ENCODE measurements at regions not wholly inside any gene's neighbourhood (a gene's known extent, or its start where the extent isn't known, plus 50 kb on each side); places are given as distances from the start of the nearest gene placed in this dataset.

DNA sequence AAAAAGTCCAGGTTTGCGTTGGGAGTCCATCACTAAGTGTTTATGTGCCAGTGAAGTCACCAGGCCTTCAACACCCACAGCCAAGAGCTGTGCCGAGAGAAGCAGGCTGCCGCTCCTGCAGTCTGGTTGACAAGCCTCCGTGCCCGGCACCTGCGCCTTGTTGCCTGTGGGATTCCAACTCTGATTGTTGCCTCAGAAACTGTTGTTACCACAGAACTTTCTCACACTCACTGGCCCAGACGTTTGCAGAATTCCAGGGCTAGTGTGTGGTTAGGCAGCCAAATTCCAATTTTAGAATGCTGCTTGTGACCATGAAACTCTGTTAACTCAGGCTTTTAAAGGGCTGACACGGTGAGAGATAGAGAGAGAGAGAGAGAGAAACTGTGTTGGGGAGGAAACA is 119.5 kb upstream of the LIMCH1 start:
- H3K9me3 ChIP-seq (ENCODE audit: control insufficient read depth in 2 of 2, insufficient read depth in 1 of 2, low read depth in 1 of 2, low read length in 1 of 2) = no peaks in the 10 kb centered on the region
- 52 to 56% methylated on average over 8 of the region's 8 CpGs for WGBS, 2 donors
- no peak overlapping the region for H3K4me3 ChIP-seq (ENCODE audit: low read depth in 1 of 2, low read length in 2 of 2)
- H3K27ac ChIP-seq (ENCODE audit: low read depth in 2 of 2, low read length in 1 of 2) = peak overlapping the region in 1 of 2 donors; percentile 29
- no peaks in the 10 kb centered on the region for H3K27me3 ChIP-seq (ENCODE audit: control insufficient read depth in 1 of 2, insufficient read depth in 2 of 2, low read length in 2 of 2)
- no peaks in the 10 kb centered on the region for H3K4me1 ChIP-seq (ENCODE audit: control insufficient read depth in 2 of 2, insufficient read depth in 2 of 2, low read length in 1 of 2)
- H3K36me3 ChIP-seq (ENCODE audit: control insufficient read depth in 2 of 2, insufficient read depth in 2 of 2, low read length in 1 of 2) = no peaks in the 10 kb centered on the region

DNA sequence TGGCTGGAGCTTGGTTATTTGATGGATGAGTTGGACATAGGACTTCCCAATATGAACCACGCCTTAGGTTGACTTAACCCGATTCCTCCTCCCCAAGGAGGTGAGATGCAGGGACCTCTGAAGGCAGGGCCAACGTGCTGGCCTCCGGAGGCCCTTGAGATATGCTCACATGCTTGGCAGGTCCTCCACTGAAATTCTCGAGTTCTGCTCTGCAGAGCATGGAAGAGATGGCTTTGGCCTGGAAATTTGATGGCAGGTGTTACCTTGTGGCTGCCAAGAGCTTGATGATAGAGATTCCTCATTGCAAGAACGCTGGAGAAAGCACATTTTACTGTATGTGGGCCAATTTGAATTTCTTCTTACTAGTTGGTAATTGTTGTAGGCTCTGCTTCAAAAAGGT is 117.4 kb upstream of the LIMCH1 start:
- Histone ChIP-seq H3K9me3 (ENCODE audit: control insufficient read depth in 2 of 2, insufficient read depth in 1 of 2, low read depth in 1 of 2, low read length in 1 of 2) (no peaks in the 10 kb centered on the region), H3K4me3 (ENCODE audit: low read depth in 1 of 2, low read length in 2 of 2) (no peak overlapping the region), H3K4me1 (ENCODE audit: control insufficient read depth in 2 of 2, insufficient read depth in 2 of 2, low read length in 1 of 2) (no peaks in the 10 kb centered on the region), H3K27ac (ENCODE audit: low read depth in 2 of 2, low read length in 1 of 2) (no peak overlapping the region), H3K36me3 (ENCODE audit: control insufficient read depth in 2 of 2, insufficient read depth in 2 of 2, low read length in 1 of 2) (no peaks in the 10 kb centered on the region), H3K27me3 (ENCODE audit: control insufficient read depth in 1 of 2, insufficient read depth in 2 of 2, low read length in 2 of 2) (no peaks in the 10 kb centered on the region)
- 67 to 81% methylated on average over 6 of the region's 6 CpGs for WGBS, 2 donors

DNA sequence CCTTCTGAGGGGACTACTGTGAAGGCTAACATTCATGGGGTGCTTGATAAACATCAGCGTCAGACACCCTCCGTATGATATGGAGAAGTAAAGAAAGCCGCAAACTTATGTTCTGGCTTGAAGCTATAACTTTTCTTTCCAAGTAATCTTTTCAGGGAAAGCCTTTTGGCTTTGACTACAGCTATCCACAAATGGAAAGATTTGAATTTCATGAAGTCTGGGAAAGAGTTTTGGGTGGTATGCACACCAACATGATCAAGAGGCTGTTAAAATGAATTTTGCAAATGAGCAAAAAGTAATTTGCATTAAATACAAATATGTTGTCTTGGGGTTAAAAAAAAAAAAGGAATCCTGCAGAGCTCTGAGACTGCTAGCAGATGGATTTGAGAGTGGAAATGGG is 114.8 kb upstream of the LIMCH1 start:
- Histone ChIP-seq H3K27me3 (ENCODE audit: control insufficient read depth in 1 of 2, insufficient read depth in 2 of 2, low read length in 2 of 2) (no peaks in the 10 kb centered on the region), H3K9me3 (ENCODE audit: control insufficient read depth in 2 of 2, insufficient read depth in 1 of 2, low read depth in 1 of 2, low read length in 1 of 2) (no peaks in the 10 kb centered on the region), H3K4me3 (ENCODE audit: low read depth in 1 of 2, low read length in 2 of 2) (no peak overlapping the region), H3K36me3 (ENCODE audit: control insufficient read depth in 2 of 2, insufficient read depth in 2 of 2, low read length in 1 of 2) (no peaks in the 10 kb centered on the region), H3K4me1 (ENCODE audit: control insufficient read depth in 2 of 2, insufficient read depth in 2 of 2, low read length in 1 of 2) (no peaks in the 10 kb centered on the region), H3K27ac (ENCODE audit: low read depth in 2 of 2, low read length in 1 of 2) (no peak overlapping the region)
- 87 to 89% methylated on average over 3 of the region's 3 CpGs for WGBS, 2 donors

DNA sequence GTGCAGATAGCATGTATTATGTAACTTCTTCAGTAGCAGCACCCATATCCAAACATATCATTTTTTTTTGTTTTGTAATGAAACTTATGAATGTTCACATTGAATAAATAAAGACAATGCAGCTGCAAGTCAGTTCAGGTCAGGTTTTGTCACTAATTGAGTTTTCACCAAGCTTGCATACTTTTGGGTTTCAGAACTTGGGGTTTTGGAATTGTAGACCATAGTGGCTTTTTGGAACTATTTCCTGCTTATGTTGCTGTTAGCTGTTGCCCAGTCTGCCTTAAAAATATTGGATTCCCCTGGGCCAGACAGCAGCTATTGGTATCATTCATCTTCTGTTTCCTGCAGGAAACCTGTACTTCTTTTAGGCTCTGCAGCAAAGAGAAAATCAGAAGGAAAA is 113.4 kb upstream of the LIMCH1 start:
- H3K27me3 ChIP-seq (ENCODE audit: control insufficient read depth in 1 of 2, insufficient read depth in 2 of 2, low read length in 2 of 2) = no peaks in the 10 kb centered on the region
- no peaks in the 10 kb centered on the region for H3K9me3 ChIP-seq (ENCODE audit: control insufficient read depth in 2 of 2, insufficient read depth in 1 of 2, low read depth in 1 of 2, low read length in 1 of 2)
- no peaks in the 10 kb centered on the region for H3K4me1 ChIP-seq (ENCODE audit: control insufficient read depth in 2 of 2, insufficient read depth in 2 of 2, low read length in 1 of 2)
- no peak overlapping the region for H3K4me3 ChIP-seq (ENCODE audit: low read depth in 1 of 2, low read length in 2 of 2)
- no peak overlapping the region for H3K27ac ChIP-seq (ENCODE audit: low read depth in 2 of 2, low read length in 1 of 2)
- H3K36me3 ChIP-seq (ENCODE audit: control insufficient read depth in 2 of 2, insufficient read depth in 2 of 2, low read length in 1 of 2) = no peaks in the 10 kb centered on the region

DNA sequence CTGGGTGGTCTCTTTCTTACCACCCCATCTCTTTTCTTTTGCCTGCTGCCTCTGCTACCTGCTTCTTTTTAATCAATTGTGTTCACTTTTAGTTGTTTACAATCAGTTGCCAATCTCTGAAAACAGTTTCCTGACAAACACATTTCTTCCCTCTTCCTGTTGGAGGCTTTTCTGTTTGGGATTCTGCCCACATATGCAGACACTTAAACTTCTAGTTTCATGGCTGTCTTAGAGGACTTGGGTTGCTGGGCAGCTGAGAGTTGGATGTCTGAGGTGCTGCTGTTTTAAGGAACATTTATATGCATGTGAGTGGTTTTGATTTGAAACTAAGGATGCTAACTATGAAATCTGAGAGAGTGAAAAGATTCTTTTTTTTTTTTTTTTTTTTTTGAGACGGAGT is 112.3 kb upstream of the LIMCH1 start:
- Histone ChIP-seq H3K4me1 (ENCODE audit: control insufficient read depth in 2 of 2, insufficient read depth in 2 of 2, low read length in 1 of 2) (no peaks in the 10 kb centered on the region), H3K4me3 (ENCODE audit: low read depth in 1 of 2, low read length in 2 of 2) (no peak overlapping the region), H3K9me3 (ENCODE audit: control insufficient read depth in 2 of 2, insufficient read depth in 1 of 2, low read depth in 1 of 2, low read length in 1 of 2) (no peaks in the 10 kb centered on the region), H3K27me3 (ENCODE audit: control insufficient read depth in 1 of 2, insufficient read depth in 2 of 2, low read length in 2 of 2) (no peaks in the 10 kb centered on the region), H3K27ac (ENCODE audit: low read depth in 2 of 2, low read length in 1 of 2) (no peak overlapping the region), H3K36me3 (ENCODE audit: control insufficient read depth in 2 of 2, insufficient read depth in 2 of 2, low read length in 1 of 2) (no peaks in the 10 kb centered on the region)
- WGBS, 2 donors = no CpG with 5 or more reads among the region's 1 CpG

DNA sequence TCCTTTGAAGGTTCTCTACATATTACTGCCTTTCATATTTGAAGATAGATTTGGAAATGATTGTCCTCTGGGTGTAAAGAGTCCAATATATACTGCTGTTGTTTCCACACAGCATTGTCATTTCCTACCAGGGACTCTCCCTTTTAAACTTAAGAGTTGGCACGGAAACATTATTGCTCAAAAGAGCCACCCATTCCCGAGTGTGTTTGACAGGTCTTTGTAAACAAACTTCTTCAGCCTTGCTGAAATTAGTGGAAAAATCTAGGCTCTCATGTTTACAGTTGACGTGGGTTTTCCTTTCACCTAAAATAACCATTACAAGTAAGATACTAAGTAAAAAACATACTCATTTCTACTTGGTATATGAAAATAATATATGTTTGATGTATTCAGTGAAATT is 111.4 kb upstream of the LIMCH1 start:
- 32 to 33% methylated on average over 3 of the region's 3 CpGs for WGBS, 2 donors
- H3K27me3 ChIP-seq (ENCODE audit: control insufficient read depth in 1 of 2, insufficient read depth in 2 of 2, low read length in 2 of 2) = no peaks in the 10 kb centered on the region
- H3K36me3 ChIP-seq (ENCODE audit: control insufficient read depth in 2 of 2, insufficient read depth in 2 of 2, low read length in 1 of 2) = no peaks in the 10 kb centered on the region
- H3K27ac ChIP-seq (ENCODE audit: low read depth in 2 of 2, low read length in 1 of 2) = no peak overlapping the region
- H3K9me3 ChIP-seq (ENCODE audit: control insufficient read depth in 2 of 2, insufficient read depth in 1 of 2, low read depth in 1 of 2, low read length in 1 of 2) = no peaks in the 10 kb centered on the region
- no peak overlapping the region for H3K4me3 ChIP-seq (ENCODE audit: low read depth in 1 of 2, low read length in 2 of 2)
- no peaks in the 10 kb centered on the region for H3K4me1 ChIP-seq (ENCODE audit: control insufficient read depth in 2 of 2, insufficient read depth in 2 of 2, low read length in 1 of 2)

DNA sequence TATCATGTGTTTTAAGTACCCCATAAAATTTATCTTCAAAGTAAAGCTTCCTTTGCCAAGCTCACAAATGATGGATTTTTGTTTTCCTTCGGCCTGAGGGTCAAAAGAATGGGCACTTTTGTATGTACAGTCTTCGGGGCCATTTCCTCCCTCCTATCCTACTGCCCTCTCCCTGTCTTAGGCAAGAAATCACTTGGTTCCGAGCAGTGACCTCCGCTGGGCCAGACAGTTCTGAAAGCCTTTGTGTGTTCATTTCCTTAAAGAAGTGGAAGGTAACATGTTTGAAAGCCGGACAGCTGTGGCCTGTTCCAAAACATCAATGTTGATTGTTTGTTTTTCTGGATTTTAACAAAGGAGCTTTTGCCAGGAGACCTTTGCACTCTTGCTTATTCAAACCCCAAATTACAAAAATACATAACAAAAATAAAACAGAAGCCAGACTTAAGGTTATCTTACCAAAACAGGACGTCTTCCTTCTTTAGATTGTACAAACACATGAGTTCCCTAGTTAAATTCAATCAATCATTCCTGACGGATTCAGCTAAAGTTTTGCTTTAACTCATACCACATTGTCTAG is 110.6 kb upstream of the LIMCH1 start:
- Histone ChIP-seq H3K36me3 (ENCODE audit: control insufficient read depth in 2 of 2, insufficient read depth in 2 of 2, low read length in 1 of 2) (no peaks in the 10 kb centered on the region), H3K27ac (ENCODE audit: low read depth in 2 of 2, low read length in 1 of 2) (no peak overlapping the region), H3K27me3 (ENCODE audit: control insufficient read depth in 1 of 2, insufficient read depth in 2 of 2, low read length in 2 of 2) (no peaks in the 10 kb centered on the region), H3K4me3 (ENCODE audit: low read depth in 1 of 2, low read length in 2 of 2) (no peak overlapping the region), H3K4me1 (ENCODE audit: control insufficient read depth in 2 of 2, insufficient read depth in 2 of 2, low read length in 1 of 2) (no peaks in the 10 kb centered on the region), H3K9me3 (ENCODE audit: control insufficient read depth in 2 of 2, insufficient read depth in 1 of 2, low read depth in 1 of 2, low read length in 1 of 2) (no peaks in the 10 kb centered on the region)
- 59 to 61% methylated on average over 7 of the region's 7 CpGs for WGBS, 2 donors

DNA sequence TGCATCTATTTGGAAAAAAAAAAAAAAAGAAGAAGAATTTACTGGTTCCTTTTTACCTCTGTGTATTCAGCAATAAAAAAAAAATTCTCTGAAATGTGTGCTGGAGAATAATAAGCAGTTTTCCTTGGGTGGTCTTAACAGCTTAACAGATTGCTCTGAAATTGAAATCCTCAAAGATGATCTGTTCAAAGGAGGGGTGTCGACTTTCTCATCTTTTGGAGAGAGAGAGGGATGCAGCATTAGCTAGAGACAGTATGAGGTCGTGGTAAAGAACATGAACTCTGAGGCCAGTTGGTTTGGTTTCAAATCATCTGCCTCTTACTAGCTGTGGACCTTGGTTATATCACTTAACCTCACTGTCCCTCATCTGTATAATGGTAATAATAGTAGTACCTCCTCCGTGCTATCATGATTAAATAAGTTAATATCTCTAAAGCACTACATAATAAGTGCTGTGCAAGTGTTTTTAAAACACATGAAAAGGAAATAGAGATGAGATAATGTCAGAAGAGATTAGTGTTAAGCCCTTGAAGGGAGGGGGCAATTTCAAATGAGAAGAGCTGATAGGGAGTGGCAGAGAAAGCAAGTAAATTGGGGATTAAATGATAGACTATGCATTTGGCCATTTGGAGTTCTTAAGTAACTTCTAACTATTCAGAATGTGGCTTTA is 109.9 kb upstream of the LIMCH1 start:
- H3K9me3 ChIP-seq (ENCODE audit: control insufficient read depth in 2 of 2, insufficient read depth in 1 of 2, low read depth in 1 of 2, low read length in 1 of 2) = no peaks in the 10 kb centered on the region
- H3K36me3 ChIP-seq (ENCODE audit: control insufficient read depth in 2 of 2, insufficient read depth in 2 of 2, low read length in 1 of 2) = no peaks in the 10 kb centered on the region
- no peak overlapping the region for H3K27ac ChIP-seq (ENCODE audit: low read depth in 2 of 2, low read length in 1 of 2)
- H3K27me3 ChIP-seq (ENCODE audit: control insufficient read depth in 1 of 2, insufficient read depth in 2 of 2, low read length in 2 of 2) = no peaks in the 10 kb centered on the region
- WGBS, 2 donors = 53 to 68% methylated on average over 3 of the region's 3 CpGs
- H3K4me3 ChIP-seq (ENCODE audit: low read depth in 1 of 2, low read length in 2 of 2) = no peak overlapping the region
- H3K4me1 ChIP-seq (ENCODE audit: control insufficient read depth in 2 of 2, insufficient read depth in 2 of 2, low read length in 1 of 2) = no peaks in the 10 kb centered on the region

DNA sequence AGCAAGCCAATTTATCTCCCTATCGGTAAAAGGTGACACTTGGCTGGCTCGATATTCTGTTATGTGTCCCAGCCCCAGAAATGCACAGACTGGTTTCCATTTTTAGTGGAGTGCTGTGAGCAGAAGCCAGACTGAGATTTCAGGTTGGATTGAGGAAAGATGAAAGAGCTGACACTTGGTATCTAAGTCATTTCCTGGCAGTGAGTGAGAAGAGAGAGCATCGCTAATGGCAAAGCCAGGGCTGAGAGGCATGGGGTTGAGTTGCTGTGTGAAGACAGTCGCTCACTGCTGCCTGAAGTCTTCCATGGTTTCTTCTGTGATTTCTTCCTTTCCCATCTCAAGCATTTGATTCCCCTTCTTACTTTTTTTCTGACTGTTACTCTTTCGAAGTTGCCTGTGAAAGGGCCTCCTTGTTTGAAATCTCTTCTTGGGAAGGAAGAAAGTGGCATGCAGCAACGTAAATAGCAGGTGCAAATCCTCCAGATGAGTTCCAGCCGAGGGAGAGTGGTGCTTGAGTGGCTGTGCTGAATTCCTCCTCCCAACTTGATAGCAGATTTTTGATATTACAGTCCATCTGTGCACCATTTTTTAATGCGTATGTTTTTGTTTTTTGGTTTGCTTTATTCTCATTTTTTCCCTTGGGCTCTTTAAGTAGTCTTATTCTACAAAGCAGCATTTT is 109.2 kb upstream of the LIMCH1 start:
- Histone ChIP-seq H3K4me1 (ENCODE audit: control insufficient read depth in 2 of 2, insufficient read depth in 2 of 2, low read length in 1 of 2) (no peaks in the 10 kb centered on the region), H3K4me3 (ENCODE audit: low read depth in 1 of 2, low read length in 2 of 2) (no peak overlapping the region), H3K27me3 (ENCODE audit: control insufficient read depth in 1 of 2, insufficient read depth in 2 of 2, low read length in 2 of 2) (no peaks in the 10 kb centered on the region), H3K27ac (ENCODE audit: low read depth in 2 of 2, low read length in 1 of 2) (peak overlapping the region in 1 of 2 donors; percentile 34), H3K9me3 (ENCODE audit: control insufficient read depth in 2 of 2, insufficient read depth in 1 of 2, low read depth in 1 of 2, low read length in 1 of 2) (no peaks in the 10 kb centered on the region), H3K36me3 (ENCODE audit: control insufficient read depth in 2 of 2, insufficient read depth in 2 of 2, low read length in 1 of 2) (no peaks in the 10 kb centered on the region)
- WGBS, 2 donors = 68 to 72% methylated on average over 8 of the region's 8 CpGs

DNA sequence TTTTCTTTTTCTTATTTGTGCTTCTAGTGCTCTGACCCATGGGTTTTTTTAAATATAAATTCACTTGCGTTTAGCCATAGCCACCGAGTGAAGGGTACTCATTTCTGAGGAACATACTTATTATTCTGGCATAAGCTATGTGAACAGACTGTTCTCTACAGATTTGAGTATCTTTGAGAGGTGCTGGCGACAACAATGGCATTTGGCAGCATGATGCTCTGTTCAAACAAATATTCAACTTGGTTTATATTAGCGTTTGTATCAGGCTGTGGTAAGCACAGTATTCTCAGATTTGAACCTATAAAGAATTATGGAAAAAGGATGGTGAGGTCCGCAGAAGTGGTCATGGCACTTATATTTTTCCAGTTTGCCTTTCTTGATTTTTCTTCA is 108.7 kb upstream of the LIMCH1 start:
- no peaks in the 10 kb centered on the region for H3K4me1 ChIP-seq (ENCODE audit: control insufficient read depth in 2 of 2, insufficient read depth in 2 of 2, low read length in 1 of 2)
- WGBS, 2 donors = 82% methylated on average over 5 of the region's 5 CpGs
- H3K27ac ChIP-seq (ENCODE audit: low read depth in 2 of 2, low read length in 1 of 2) = no peak overlapping the region
- no peaks in the 10 kb centered on the region for H3K9me3 ChIP-seq (ENCODE audit: control insufficient read depth in 2 of 2, insufficient read depth in 1 of 2, low read depth in 1 of 2, low read length in 1 of 2)
- H3K36me3 ChIP-seq (ENCODE audit: control insufficient read depth in 2 of 2, insufficient read depth in 2 of 2, low read length in 1 of 2) = no peaks in the 10 kb centered on the region
- no peak overlapping the region for H3K4me3 ChIP-seq (ENCODE audit: low read depth in 1 of 2, low read length in 2 of 2)
- no peaks in the 10 kb centered on the region for H3K27me3 ChIP-seq (ENCODE audit: control insufficient read depth in 1 of 2, insufficient read depth in 2 of 2, low read length in 2 of 2)
